Smooth muscle cell (in vitro differentiated cells): ENCODE measurements at regions not wholly inside any gene's neighbourhood (a gene's known extent, or its start where the extent isn't known, plus 50 kb on each side); places are given as distances from the start of the nearest gene placed in this dataset.

Experiments used
- DNase-seq: peaks from one replicate; lab custom pipeline; 2025; ENCODE audit not compliant: unreplicated experiment; lab: John Stamatoyannopoulos, UW
- H2AFZ ChIP-seq: fragments of 200-600 bp; sonication (generic); 2 replicates; pipeline ENCODE4 v1.6.0; 2016; ENCODE audit warnings: antibody characterized with exemption, low read depth, mild to moderate bottlenecking
- H3F3A ChIP-seq: fragments of 200-600 bp; sonication (generic); 2 replicates; pipeline ENCODE4 v1.6.0; 2017; ENCODE audit warnings: antibody characterized with exemption, low read depth
- H3K27ac ChIP-seq: fragments of 200-600 bp; sonication (generic); 2 replicates; pipeline ENCODE4 v1.5.1; 2016; ENCODE audit warnings: low read depth, mild to moderate bottlenecking
- H3K27me3 ChIP-seq: fragments of 200-600 bp; sonication (generic); 2 replicates; pipeline ENCODE4 v1.6.1; 2016; ENCODE audit warnings: low read depth, mild to moderate bottlenecking
- H3K36me3 ChIP-seq: fragments of 200-600 bp; sonication (generic); 2 replicates; pipeline ENCODE4 v1.5.1; 2016; ENCODE audit warnings: low read depth
- H3K4me1 ChIP-seq: fragments of 200-600 bp; sonication (generic); 2 replicates; pipeline ENCODE4 v1.5.1; 2016; ENCODE audit warnings: low read depth
- H3K4me2 ChIP-seq: fragments of 200-600 bp; sonication (generic); 2 replicates; pipeline ENCODE4 v1.6.0; 2016; ENCODE audit warnings: mild to moderate bottlenecking
- H3K4me3 ChIP-seq: fragments of 200-600 bp; sonication (generic); 2 replicates; pipeline ENCODE4 v1.5.1; 2016; ENCODE audit warnings: mild to moderate bottlenecking
- H3K79me2 ChIP-seq: fragments of 200-600 bp; sonication (generic); 2 replicates; pipeline ENCODE4 v1.6.0; 2016; ENCODE audit warnings: low read depth, mild to moderate bottlenecking
- H3K9ac ChIP-seq: fragments of 200-600 bp; sonication (generic); 2 replicates; pipeline ENCODE4 v1.6.0; 2016; ENCODE audit warnings: low read depth
- H3K9me3 ChIP-seq: fragments of 200-600 bp; sonication (generic); replicated peaks from 2 replicates; pipeline ENCODE4 v1.5.1; 2016; ENCODE audit warnings: low read depth
- H4K20me1 ChIP-seq: fragments of 200-600 bp; sonication (generic); 2 replicates; pipeline ENCODE4 v1.6.0; 2016; ENCODE audit warnings: low read depth
- CTCF ChIP-seq: fragments of 200-600 bp; sonication (generic); IDR thresholded peaks from 2 replicates; pipeline ENCODE4 v1.5.1; 2017; ENCODE audit warnings: borderline replicate concordance, mild to moderate bottlenecking, antibody characterized with exemption; ENCODE audit not compliant: insufficient read depth, poor library complexity, severe bottlenecking
- WGBS: methylation state at CpG from one replicate; pipeline ENCODE4 v1.1.7; 2016; ENCODE audit warnings: low lambda C conversion rate; 5-methylcytosine and 5-hydroxymethylcytosine counted together

- Histone ChIP-seq H3K9me3 (no peaks in the 10 kb centered on the region), H3F3A (no peaks in the 10 kb centered on the region), H3K4me3 (no peak overlapping the region), H3K4me1 (peaks cover 3% of the 10 kb centered on the region), H3K27me3 (no peaks in the 10 kb centered on the region), H3K27ac (no peak overlapping the region), H3K9ac (no peak overlapping the region), H3K36me3 (no peaks in the 10 kb centered on the region), H3K4me2 (no peak overlapping the region), H2AFZ (no peak overlapping the region), H3K79me2 (no peaks in the 10 kb centered on the region), H4K20me1 (no peaks in the 10 kb centered on the region)
- TF ChIP-seq CTCF, result no peak
- DNase-seq, result no peak
Measured at GRCh38 chr15:95208988-95209387, 977.6 kb downstream of the MCTP2 start.

- no peaks in the 10 kb centered on the region for H3K27me3 ChIP-seq
- 95% methylated on average over 1 of the region's 1 CpG for WGBS
- H3K79me2 ChIP-seq, result no peaks in the 10 kb centered on the region
- H3K27ac ChIP-seq, result no peak overlapping the region
- H3K4me3 ChIP-seq, result no peak overlapping the region
- no peak overlapping the region for H3K9ac ChIP-seq
- H3K9me3 ChIP-seq, result no peaks in the 10 kb centered on the region
- peaks cover 3% of the 10 kb centered on the region for H3K4me1 ChIP-seq
- no peaks in the 10 kb centered on the region for H3F3A ChIP-seq
- H2AFZ ChIP-seq, result no peak overlapping the region
- DNase-seq, result no peak
- H4K20me1 ChIP-seq, result no peaks in the 10 kb centered on the region
- H3K36me3 ChIP-seq, result no peaks in the 10 kb centered on the region
- TF ChIP-seq CTCF, result no peak
- H3K4me2 ChIP-seq, result no peak overlapping the region
Measured at GRCh38 chr15:95210436-95210981, 979.1 kb downstream of the MCTP2 start.

- Histone ChIP-seq H3K9ac (no peak overlapping the region), H3K4me2 (no peak overlapping the region), H3F3A (no peaks in the 10 kb centered on the region), H3K9me3 (peaks cover 5% of the 10 kb centered on the region), H3K36me3 (no peaks in the 10 kb centered on the region), H3K27ac (no peak overlapping the region), H2AFZ (no peak overlapping the region), H3K79me2 (no peaks in the 10 kb centered on the region), H3K4me3 (no peak overlapping the region), H3K4me1 (peaks cover 3% of the 10 kb centered on the region), H3K27me3 (no peaks in the 10 kb centered on the region), H4K20me1 (no peaks in the 10 kb centered on the region)
- no peak for TF ChIP-seq CTCF
- DNase-seq, result no peak
Measured at GRCh38 chr15:95215017-95215416, 983.7 kb downstream of the MCTP2 start.

- H2AFZ ChIP-seq, result no peak overlapping the region
- no peaks in the 10 kb centered on the region for H3K79me2 ChIP-seq
- DNase-seq, result no peak
- peak overlapping the region; percentile 19 for H3K27ac ChIP-seq
- H4K20me1 ChIP-seq, result no peaks in the 10 kb centered on the region
- H3K4me2 ChIP-seq, result no peak overlapping the region
- no peak overlapping the region for H3K9ac ChIP-seq
- no peaks in the 10 kb centered on the region for H3K9me3 ChIP-seq
- TF ChIP-seq CTCF, result no peak
- no peaks in the 10 kb centered on the region for H3K27me3 ChIP-seq
- no peaks in the 10 kb centered on the region for H3F3A ChIP-seq
- H3K36me3 ChIP-seq, result no peaks in the 10 kb centered on the region
- WGBS, result 88% methylated on average over 5 of the region's 5 CpGs
- H3K4me1 ChIP-seq, result no peaks in the 10 kb centered on the region
- H3K4me3 ChIP-seq, result no peak overlapping the region
Measured at GRCh38 chr15:95226835-95227234, 995.5 kb downstream of the MCTP2 start.
